ENCODE measurements at regions not wholly inside any gene's neighbourhood (a gene's known extent, or its start where the extent isn't known, plus 50 kb on each side); places are given as distances from the start of the nearest gene placed in this dataset.

GRCh38 chr2:15761056-15761455 lies 169.4 kb downstream of the DDX1 start:
- TF ChIP-seq ARNTL (CRISPR knock-in tag; IDR thresholded peaks at IDR 0.05; ENCODE audit: borderline replicate concordance, low read depth), result no peak
- no peak for TF ChIP-seq ZNF70 (CRISPR knock-in tag; IDR thresholded peaks at IDR 0.05)
- TF ChIP-seq CREB5 (CRISPR knock-in tag; IDR thresholded peaks at IDR 0.05; ENCODE audit: low read depth), result no peak
- no peak for TF ChIP-seq ESRRG (CRISPR knock-in tag; IDR thresholded peaks at IDR 0.05)
- no peak for TF ChIP-seq CSDC2 (CRISPR knock-in tag; IDR thresholded peaks at IDR 0.05)
